GM12865 (cell line): ENCODE measurements at regions not wholly inside any gene's neighbourhood (a gene's known extent, or its start where the extent isn't known, plus 50 kb on each side); places are given as distances from the start of the nearest gene placed in this dataset.

Experiments
- DNase-seq: peaks from one replicate; pipeline ENCODE4 v3.0.0; 2010; ENCODE audit warnings: low read depth
- H3K4me3 ChIP-seq: 2 replicates; pipeline ENCODE4 v1.5.1; 2011; ENCODE audit warnings: mild to moderate bottlenecking, low read depth, low read length, control low read depth
- TF ChIP-seq, protein P1 (sequence below): IDR thresholded peaks from 2 replicates; pipeline ENCODE4 v1.5.1; 2011; ENCODE audit warnings: low read length, control low read depth, low read depth, inconsistent platforms; ENCODE audit not compliant: insufficient read depth; ENCODE audit errors: missing control alignments

DNA sequence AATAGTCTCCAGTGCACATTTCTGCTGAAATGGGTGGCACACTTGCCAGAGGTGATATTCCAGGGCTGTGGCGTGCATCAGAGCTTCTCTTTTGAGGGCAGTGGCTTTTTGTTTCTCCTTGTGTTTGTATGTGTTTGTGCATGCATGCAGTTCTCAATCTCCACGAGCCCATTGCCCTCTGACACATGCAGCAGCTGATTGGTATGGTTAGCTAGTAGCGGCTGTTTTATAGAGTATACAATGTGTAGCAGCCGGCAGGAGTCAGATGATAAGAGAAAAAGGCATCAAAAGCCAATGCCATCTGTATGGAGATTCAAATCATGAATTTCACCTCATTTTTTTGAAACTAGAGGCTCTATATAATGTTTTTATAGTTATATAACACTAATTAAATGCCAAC is 616.9 kb upstream of the STXBP6 start:
- no peak overlapping the region for H3K4me3 ChIP-seq
- DNase-seq: no peak
- TF ChIP-seq, protein P1, sequence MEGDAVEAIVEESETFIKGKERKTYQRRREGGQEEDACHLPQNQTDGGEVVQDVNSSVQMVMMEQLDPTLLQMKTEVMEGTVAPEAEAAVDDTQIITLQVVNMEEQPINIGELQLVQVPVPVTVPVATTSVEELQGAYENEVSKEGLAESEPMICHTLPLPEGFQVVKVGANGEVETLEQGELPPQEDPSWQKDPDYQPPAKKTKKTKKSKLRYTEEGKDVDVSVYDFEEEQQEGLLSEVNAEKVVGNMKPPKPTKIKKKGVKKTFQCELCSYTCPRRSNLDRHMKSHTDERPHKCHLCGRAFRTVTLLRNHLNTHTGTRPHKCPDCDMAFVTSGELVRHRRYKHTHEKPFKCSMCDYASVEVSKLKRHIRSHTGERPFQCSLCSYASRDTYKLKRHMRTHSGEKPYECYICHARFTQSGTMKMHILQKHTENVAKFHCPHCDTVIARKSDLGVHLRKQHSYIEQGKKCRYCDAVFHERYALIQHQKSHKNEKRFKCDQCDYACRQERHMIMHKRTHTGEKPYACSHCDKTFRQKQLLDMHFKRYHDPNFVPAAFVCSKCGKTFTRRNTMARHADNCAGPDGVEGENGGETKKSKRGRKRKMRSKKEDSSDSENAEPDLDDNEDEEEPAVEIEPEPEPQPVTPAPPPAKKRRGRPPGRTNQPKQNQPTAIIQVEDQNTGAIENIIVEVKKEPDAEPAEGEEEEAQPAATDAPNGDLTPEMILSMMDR: no peak

- H3K4me3 ChIP-seq: no peak overlapping the region
- DNase-seq: no peak
- TF ChIP-seq, protein P1: no peak
Observed at GRCh38 chr14:25658988-25659387, 609.0 kb upstream of the STXBP6 start.

GRCh38 chr14:25630447-25630846 is 580.5 kb upstream of the STXBP6 start:
- TF ChIP-seq, protein P1: no peak
- no peak overlapping the region for H3K4me3 ChIP-seq
- no peak for DNase-seq

DNA sequence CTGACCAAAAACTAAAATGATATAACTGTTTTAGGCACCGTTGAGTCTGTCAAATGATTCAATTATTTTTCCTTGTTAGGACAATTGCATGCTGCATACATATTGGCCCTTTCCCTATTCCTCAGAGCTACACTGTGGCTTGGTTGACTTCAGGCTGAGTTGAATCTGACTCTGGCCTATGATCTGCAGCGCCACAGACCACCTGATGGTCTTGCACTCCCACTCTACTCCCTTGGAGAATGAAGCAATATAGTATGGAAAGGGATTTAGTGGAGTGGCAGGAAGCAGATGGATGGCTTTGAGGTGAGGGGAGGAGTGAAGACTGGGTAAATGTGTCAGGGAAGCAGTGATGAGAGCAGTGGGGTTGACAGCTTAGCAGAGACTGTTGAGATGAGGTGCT is 579.0 kb upstream of the STXBP6 start:
- H3K4me3 ChIP-seq: no peak overlapping the region
- TF ChIP-seq, protein P1: no peak
- DNase-seq: no peak

DNA sequence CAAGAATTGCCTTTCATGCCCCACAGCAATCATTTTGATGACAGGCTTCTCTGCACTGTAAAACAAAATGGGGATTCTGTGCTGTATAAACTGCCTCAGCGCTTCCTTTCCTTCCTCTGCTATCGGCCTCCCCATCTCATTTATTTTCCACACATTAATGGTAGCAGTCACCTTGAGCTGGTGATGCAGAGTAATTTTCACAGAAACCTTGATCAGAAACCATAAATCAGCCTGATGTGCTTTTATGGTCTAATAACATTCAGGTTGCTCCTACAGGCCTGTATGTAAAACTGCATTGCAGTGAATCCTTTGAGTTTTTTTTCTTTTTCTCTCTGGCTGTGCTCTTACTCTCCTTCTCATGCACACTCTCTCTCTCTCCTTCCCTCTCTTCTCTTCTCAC is 578.4 kb upstream of the STXBP6 start:
- no peak overlapping the region for H3K4me3 ChIP-seq
- TF ChIP-seq, protein P1: no peak
- DNase-seq: no peak

DNA sequence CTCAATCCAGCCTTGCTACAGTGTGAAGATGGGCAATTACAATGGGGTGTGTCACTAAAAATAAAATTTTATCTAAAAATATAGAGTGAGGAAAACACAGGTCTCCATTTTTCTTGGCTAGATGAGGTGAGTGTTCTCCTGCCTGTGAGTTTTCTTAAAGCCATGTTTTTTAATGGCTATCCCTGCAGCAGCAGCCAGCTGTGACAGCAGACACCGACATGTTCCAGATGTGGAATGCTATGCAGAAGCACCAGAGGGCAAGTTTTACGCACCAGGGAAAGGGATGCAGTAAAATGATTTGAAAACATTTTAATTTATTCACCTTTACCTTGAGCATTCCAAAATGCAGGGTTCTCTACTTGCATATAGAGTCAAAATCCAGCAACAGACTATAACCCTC is 577.0 kb upstream of the STXBP6 start:
- no peak overlapping the region for H3K4me3 ChIP-seq
- TF ChIP-seq, protein P1: no peak
- no peak for DNase-seq

DNA sequence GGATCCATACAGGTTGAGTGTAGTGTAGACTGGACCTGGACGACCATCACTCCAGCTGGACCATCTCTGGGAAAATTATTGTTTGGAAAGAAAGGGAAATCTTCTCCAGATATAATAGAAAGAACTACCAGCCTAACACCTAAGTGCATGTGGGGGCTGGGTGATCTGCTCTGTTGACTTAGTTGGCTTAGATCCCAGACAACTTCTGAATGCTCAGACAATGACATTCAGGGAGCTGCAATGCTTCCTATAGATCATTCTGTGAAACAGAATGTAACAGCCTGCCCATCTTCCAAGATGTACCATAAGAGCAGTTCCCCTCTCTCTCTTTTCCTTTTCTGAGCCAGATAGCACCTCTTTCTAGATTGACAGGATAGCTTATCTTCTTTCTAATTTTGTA is 572.8 kb upstream of the STXBP6 start:
- no peak for DNase-seq
- no peak overlapping the region for H3K4me3 ChIP-seq
- TF ChIP-seq, protein P1: no peak
